GM19372 (cell line): ENCODE measurements at regions not wholly inside any gene's neighbourhood (a gene's known extent, or its start where the extent isn't known, plus 50 kb on each side); places are given as distances from the start of the nearest gene placed in this dataset.

Experiments
- ATAC-seq: cut with Tn5 transposase; IDR thresholded peaks from one replicate; pipeline ENCODE4 v1.9.1; 2021; ENCODE audit warnings: mild to moderate bottlenecking, low read depth, moderate library complexity; ENCODE audit not compliant: unreplicated experiment

DNA sequence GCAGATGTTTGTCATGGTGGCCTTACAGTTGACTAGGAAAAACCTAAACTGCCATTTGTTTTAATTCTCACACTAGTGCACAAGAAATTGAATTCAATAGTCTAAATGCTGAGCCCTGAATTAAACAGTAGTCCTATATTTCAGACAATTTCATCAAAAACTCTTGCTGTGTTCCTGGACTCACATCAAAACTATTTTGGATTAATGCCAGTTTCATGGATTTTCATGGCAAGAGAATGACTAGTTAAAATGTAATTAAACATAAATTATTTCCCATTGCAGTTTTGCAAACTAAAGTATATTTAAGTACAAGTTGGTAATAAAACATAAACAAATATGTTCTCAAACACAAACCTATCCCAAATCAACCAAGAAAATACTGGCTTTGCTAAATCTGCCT, 468.0 kb upstream of the PRICKLE1 start:
- no peak for ATAC-seq

- no peak for ATAC-seq
Observed at GRCh38 chr12:43054085-43054484, 464.5 kb upstream of the PRICKLE1 start.

- no peak for ATAC-seq
Observed at GRCh38 chr12:43052441-43052840, 462.9 kb upstream of the PRICKLE1 start.

DNA sequence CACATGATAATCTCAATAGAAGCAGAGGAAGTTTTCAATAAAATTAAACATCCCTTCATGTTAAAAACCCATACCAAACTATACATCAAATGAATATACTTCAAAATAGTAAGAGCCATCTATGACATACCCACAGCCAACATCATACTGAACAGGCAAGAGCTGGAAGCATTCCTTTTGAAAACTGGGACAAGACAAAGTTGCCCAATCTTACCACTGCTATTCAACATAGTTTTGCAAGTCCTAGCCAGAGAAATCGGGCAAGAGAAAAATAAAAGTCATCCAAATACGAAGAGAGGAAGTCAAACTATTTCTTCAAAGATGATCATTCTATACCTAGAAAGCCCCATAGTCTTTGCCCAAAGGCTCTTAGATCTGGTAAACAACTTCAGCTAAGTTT, 454.7 kb upstream of the PRICKLE1 start:
- no peak for ATAC-seq

GRCh38 chr12:43038991-43039390, 449.4 kb upstream of the PRICKLE1 start:
- no peak for ATAC-seq

GRCh38 chr12:43029971-43030370, 440.4 kb upstream of the PRICKLE1 start:
- no peak for ATAC-seq

- no peak for ATAC-seq
Observed at GRCh38 chr12:43028826-43029225, 439.3 kb upstream of the PRICKLE1 start.

- ATAC-seq: no peak
Observed at GRCh38 chr12:43022838-43023237, 433.3 kb upstream of the PRICKLE1 start.

- no peak for ATAC-seq
Observed at GRCh38 chr12:43015090-43015737, 425.7 kb upstream of the PRICKLE1 start.

DNA sequence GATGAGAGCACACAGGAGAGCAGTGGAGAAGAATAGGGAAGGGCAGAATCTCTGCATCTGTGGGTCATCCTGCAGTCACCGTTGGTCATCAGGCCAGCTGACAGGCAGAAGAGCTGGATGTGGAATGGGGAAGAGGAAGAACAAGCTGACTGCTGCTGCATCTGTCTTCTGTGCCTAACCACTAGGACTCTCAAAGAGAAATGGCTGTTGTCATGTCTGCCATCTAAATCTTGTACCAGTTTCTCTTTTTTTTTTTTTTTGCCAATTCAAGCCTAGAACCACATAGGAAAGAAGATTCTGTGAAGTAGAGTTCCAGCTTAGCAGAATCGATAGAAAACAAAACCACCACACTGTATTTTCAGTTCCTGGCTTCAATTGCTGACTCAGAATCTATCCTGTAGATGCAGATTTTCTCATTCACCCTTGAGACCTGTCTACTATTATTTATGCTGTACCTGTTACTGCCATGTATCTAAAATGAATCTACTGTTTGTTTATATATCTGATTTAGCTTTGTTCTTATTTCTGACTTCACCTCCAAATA, 421.9 kb upstream of the PRICKLE1 start:
- peak; percentile 65 for ATAC-seq

DNA sequence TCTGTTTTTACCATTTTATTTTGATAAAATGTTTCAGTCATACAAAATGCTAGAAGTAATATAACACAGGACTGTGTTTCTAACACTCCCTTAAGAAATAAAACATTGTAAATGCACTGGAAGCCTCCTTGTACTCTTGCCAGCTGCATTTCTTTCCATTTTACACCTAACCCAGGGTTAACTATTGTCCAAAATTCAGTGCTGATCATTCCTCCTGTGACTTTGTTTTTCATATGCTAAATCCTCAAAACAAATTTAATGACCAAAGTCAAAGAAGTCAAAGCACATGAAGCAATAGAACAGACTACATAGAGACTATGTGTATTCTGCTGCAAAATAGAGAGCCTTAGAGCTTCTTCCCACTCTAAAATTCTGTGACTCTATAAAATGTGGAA, 420.3 kb upstream of the PRICKLE1 start:
- no peak for ATAC-seq

- ATAC-seq: no peak
Observed at GRCh38 chr12:43008953-43009845, 419.7 kb upstream of the PRICKLE1 start.

DNA sequence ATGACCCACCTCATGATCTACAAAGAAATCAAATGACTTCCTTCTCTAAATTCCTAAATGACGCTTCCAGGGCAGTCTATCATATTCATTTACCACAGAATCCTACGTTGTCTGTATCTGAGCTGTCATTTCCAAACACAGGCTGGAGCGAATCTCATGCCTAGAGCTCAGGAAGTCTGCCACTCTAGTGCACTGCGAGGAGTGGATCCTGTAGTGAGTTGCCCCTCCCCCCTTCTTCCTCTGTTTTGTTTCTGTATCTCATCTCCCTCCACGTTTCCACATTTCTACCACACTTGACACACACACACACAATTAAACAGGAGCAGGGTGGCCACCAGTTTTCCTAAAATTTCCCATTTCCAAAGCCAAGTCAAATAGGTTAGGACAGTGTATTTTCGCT, 415.4 kb upstream of the PRICKLE1 start:
- ATAC-seq: no peak

GRCh38 chr12:43004141-43004540, 414.6 kb upstream of the PRICKLE1 start:
- no peak for ATAC-seq

- no peak for ATAC-seq
Observed at GRCh38 chr12:42996869-42997431, 407.4 kb upstream of the PRICKLE1 start.

DNA sequence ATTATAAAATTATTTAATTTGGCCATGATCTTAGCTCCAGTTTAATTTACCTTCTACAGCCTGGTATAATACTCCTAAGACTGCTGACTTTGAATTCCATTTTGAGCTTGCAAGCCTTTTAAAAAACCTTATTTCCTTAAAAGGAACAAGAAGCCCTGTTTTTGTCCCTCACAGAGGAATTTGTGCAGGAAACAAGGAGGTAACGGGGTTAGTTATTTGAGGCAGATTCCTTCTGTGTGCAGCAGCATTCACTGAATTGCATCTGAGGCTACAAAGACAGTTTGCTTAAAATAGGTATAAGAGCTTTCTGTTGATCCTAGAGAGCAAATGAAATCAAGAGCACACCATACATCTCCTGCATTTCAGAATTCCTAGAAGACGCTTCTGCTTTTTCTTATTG, 403.3 kb upstream of the PRICKLE1 start:
- no peak for ATAC-seq

GRCh38 chr12:42990387-42990786, 400.8 kb upstream of the PRICKLE1 start:
- no peak for ATAC-seq

DNA sequence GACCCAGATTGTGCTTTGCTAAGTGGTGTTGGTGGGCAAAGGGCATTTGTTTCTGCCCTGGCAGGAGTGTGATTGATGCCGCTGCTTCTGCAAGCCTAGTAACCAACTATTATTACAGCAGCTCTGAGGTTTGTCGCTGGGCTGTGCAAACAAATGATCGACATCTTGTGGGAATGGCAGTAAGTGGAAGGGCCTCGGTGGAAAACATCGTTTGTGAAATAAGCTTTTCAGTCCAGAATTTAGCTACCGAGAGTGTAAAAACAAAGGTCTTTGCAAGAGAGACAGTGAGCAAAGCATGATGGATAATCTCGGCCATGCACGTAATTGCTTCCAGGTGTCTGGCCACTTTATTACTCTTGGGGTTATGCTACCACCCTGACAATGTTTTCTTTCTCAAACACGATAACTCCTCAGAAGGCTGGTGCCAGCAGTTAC, 397.7 kb upstream of the PRICKLE1 start:
- no peak for ATAC-seq

- no peak for ATAC-seq
Observed at GRCh38 chr12:42985506-42985905, 396.0 kb upstream of the PRICKLE1 start.

- ATAC-seq: no peak
Observed at GRCh38 chr12:42982828-42983227, 393.3 kb upstream of the PRICKLE1 start.

- ATAC-seq: no peak
Observed at GRCh38 chr12:42981379-42981778, 391.8 kb upstream of the PRICKLE1 start.
